22Rv1 (cell line): ENCODE measurements at regions not wholly inside any gene's neighbourhood (a gene's known extent, or its start where the extent isn't known, plus 50 kb on each side); places are given as distances from the start of the nearest gene placed in this dataset.

Experiments used
- H3K27ac ChIP-seq: fragments of 450-650 bp; 2 replicates; pipeline ENCODE4 v1.5.1; 2017
- CTCF ChIP-seq: fragments of 450-650 bp; IDR thresholded peaks from 2 replicates; pipeline ENCODE4 v1.5.1; 2017; ENCODE audit warnings: mild to moderate bottlenecking
- ZFX ChIP-seq: fragments of 450-650 bp; IDR thresholded peaks from 2 replicates; pipeline ENCODE4 v1.6.1; 2017; ENCODE audit warnings: antibody characterized with exemption, borderline replicate concordance

GRCh38 chr16:63057341-63057740 lies 1021.1 kb upstream of the CDH8 start:
- TF ChIP-seq ZFX (no peak), CTCF (no peak)
- no peak overlapping the region for H3K27ac ChIP-seq

GRCh38 chr16:63050391-63050790 lies 1014.2 kb upstream of the CDH8 start:
- H3K27ac ChIP-seq = no peak overlapping the region
- TF ChIP-seq CTCF (no peak), ZFX (no peak)

GRCh38 chr16:63038397-63039106 lies 1002.3 kb upstream of the CDH8 start:
- TF ChIP-seq ZFX (no peak), CTCF (no peak)
- no peak overlapping the region for H3K27ac ChIP-seq

GRCh38 chr16:63037761-63038396 lies 1001.6 kb upstream of the CDH8 start:
- TF ChIP-seq ZFX (no peak), CTCF (no peak)
- no peak overlapping the region for H3K27ac ChIP-seq

GRCh38 chr16:63018581-63019223 lies 982.5 kb upstream of the CDH8 start:
- no peak for TF ChIP-seq ZFX
- no peak for TF ChIP-seq CTCF
- no peak overlapping the region for H3K27ac ChIP-seq

GRCh38 chr16:63008688-63009087 lies 972.5 kb upstream of the CDH8 start:
- no peak overlapping the region for H3K27ac ChIP-seq
- TF ChIP-seq CTCF (no peak), ZFX (no peak)

GRCh38 chr16:63005356-63005755 lies 969.1 kb upstream of the CDH8 start:
- TF ChIP-seq CTCF (no peak), ZFX (no peak)
- no peak overlapping the region for H3K27ac ChIP-seq
